CD4-positive, alpha-beta T cell treated with Interleukin-15 for 1 hour (primary cell): ENCODE measurements at regions not wholly inside any gene's neighbourhood (a gene's known extent, or its start where the extent isn't known, plus 50 kb on each side); places are given as distances from the start of the nearest gene placed in this dataset.

Experiments used
- DNase-seq: peaks from one replicate; pipeline ENCODE4 v3.0.0-alpha.2; 2020

DNA sequence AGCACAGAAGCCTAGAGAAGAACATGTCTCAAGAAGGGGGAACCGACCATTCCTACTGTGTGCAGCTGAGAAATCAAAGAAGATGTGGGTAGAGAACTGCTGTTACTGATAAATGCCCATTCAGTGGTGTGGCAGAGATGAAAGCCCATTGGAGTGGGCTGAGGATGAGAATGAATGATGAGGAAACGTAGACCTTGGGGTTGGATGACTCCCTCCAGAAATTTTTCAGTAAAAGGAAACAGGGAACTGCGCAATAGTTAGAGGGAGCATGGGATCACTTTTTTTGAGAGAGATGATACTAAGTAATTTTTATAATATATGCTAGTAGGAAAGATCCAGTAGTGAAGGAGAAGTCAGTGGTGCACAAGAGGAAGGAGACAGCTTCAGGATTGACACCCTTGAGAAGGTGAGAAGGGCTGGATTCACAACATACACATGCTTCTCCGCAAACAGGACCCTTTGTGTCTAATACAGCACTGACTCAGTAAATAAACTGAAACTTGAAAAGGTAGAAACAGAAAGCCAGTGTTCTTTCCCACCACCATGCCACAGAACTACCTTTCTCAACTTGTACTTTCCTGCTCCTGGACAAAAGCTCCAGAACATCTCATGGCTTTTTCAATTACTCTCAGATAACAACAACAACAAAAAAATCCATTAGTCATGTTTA is 104.7 kb upstream of the IL6 start:
- no peak for DNase-seq

DNA sequence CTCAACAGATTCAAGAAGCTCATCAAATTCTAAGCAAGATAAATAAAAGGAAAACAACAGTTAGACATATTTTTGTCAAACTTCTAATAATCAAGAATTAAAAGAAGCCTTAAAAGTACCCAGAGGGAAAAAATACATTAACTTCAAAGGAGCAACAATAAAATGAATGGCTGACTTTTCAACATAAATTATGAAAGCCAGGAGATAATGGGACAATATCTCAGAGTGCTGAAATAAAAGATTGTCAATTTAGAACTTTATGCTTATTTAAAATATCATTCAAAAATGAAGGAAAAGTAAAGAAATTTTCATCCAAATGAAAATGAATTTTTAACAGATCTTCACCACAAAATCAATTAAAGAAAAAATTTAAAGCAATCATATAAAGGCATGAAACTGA is 108.5 kb upstream of the IL6 start:
- no peak for DNase-seq

DNA sequence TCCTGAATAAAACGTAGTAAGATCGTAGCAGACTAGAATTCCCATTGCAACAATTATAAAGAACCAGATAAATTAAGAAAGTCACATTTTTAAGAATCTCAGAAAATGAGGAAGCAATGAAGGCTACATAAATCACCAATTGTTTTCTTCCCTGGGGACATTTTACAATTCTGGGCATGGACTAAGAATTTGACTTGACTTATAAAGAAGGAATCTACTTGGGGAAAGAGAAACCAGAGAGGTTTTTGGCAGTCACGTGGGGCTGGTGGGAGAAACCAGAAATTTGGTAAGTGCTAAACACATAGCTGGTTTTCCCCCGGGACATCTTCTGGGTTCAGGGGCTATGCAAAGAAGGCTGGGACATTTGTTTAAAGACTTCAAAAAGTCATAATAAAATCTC is 109.8 kb upstream of the IL6 start:
- no peak for DNase-seq

DNA sequence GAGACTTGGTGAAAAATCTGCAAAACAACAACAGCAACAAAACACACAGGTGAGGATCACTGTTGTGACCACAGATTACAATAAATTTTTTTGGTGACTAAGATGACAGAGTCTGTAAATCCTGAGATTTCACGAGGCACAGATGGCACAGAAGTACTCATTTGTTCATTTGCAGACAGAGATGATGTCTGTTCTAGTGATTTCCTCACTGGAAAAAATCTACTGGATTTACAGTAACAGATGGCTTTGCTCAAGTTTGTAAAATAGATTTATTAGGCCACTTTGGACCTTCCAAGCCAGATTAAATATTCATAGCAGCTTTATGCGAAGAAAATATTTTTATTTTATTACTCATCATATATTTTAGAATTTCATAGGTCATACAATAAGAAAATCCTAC is 113.5 kb upstream of the IL6 start:
- no peak for DNase-seq

DNA sequence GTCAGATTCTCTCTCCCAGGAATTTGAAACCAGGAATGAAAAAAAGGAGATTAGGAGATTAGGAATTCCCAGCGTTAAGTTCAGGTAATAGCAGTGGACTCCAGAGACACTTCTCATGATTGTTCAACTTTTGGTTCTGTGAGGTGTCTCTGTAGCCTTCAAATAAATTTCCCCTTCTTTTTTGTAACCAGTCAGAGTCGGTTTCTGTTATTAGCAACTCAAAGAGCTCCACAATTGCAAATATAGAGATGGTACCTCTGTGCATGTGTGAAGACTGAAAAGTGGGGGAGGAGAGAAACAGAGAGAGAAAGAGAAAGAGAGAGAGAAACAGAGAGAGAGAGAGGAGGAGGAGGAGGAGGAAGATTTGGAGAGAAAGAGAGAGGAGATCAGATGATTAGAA is 112.8 kb upstream of the STEAP1B start:
- no peak for DNase-seq

DNA sequence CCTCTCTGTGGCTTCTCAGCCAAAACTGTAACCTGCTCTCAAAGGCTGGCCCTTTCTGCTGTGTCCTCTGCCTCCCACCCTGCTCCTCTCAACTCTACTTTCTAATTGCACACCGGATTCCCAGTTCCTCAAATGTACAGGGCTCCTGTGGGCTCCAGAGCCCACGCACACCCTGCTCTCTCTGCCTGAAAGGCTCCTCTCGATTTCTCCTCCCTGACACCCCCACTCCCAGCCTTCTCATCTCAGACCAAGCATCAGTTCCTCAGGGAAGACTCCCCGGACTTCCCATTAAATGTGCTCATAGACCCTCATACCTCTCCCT is 111.7 kb upstream of the STEAP1B start:
- DNase-seq = no peak

DNA sequence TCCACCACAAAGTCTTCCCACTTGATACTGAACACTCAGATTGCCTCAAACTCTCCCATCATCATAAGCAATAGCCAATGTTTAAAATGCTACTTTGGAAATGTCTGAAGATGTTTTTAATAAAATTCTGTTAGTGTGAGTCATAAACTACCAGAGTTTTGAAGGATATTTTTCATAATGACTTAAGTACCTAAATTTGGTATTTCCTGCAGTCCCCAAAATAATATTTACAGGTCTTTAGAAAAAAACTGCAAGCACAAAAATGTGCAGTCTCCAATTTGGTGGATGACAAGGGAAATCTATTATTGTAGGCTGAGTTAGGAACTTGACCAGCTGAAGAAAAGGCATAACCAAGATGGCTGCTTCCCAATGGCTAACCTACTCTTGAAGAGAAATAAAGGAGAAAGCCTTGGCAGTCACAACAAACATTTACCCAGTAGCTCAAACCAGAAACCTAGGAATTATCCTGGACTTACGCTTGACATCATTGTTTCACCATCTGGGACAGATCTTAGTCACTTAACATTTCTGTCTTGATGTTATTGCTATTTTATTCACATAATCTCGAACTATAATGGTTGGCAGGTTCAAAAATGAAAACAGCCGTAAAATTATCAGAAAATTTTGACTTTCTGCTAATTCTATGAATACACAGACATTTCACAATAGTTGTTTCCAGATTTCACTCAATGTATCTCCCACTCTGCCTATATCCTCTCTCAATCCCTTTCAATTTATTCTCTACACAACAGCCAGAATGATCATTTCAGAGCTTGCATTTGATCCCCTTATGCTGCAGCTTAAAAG is 111.2 kb upstream of the STEAP1B start:
- DNase-seq = no peak

DNA sequence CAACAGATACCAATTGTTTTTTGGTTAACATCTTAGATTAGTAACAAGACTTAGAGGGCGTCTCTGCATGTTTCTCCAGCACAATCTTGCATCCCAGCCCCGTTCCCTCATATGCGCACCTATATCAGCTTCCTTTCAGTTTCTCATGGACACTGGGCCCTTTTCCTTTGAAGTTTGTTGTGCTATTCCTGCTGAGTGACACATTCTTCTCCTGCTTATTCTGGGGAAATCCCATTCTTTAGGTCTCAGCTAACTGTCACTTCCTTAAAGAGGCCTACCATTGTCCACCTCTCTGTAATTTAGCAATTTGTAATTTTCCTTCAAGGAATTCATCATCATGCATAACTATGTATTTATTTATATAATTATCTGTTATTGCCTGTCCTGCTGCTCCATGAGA is 110.3 kb upstream of the STEAP1B start:
- no peak for DNase-seq

DNA sequence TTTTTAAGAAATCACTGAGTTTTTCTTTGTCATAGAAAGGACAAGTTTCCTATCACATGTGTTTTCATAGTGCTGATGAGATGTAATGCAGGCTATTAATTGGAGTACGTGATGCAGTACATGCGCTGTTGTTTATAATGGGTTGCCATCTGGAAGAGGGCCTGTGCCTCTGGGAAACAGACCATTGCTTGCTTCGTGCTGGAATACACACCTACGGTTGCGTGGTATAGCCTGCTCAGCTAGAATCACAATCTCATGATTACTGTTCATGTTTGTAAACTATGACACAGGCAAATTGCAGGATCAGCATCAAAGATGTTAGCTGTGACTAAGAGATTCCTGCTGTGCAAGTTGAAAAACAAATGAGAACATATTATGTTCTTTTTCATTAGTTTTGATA is 107.2 kb upstream of the STEAP1B start:
- DNase-seq = no peak

DNA sequence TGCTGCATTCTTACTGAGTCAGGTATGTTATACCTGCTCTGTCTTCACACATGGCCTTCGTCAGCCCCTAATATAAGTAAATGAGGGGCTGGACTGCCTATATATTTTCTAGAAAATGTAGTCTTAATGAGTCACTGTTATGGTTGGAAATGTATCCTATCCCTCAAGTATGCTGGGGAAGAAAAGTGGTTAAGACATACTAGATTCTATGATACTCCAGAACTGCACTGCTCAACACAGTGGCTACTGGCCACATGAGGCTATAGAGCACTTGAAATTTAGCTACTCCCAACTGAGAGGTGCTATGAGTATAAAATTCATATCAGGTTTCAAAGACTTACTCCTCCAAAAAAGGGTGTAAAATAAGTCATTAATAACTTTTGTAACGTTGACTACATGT is 104.3 kb upstream of the STEAP1B start:
- DNase-seq = no peak

DNA sequence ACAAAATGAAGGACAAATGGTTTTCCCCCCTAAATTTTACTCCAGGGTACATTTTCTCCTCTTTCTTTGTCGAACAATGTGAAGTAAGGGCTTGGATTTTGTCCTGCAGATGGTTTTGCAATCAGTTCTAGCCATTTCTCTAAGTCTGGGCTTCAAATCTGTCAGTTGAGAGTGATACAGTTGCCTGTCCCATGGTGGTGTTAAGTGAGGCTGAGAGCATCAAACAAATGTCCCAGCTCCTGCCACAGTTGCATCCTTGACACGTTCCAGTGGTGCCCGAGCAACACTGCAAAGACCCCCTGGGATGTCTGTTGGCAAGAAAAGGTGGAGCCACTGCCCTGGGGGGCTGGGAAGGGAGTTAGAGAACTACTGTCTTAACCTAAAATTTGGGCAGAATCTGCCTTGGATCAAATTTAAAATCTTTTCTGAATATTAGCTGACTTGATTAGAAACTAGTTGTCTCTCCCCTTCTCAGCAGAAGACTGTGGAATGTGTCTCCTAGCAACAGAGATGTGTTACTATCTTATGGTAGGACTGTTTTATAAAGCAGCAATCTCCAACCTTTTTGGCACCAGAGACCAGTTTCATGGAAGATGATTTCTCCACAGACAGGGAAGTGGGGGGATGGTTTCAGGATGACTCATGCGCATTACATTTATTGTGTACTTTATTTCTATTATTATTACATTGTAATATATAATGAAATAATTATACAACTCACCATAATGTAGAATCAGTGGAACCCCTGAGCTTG is 102.0 kb upstream of the STEAP1B start:
- DNase-seq = no peak

DNA sequence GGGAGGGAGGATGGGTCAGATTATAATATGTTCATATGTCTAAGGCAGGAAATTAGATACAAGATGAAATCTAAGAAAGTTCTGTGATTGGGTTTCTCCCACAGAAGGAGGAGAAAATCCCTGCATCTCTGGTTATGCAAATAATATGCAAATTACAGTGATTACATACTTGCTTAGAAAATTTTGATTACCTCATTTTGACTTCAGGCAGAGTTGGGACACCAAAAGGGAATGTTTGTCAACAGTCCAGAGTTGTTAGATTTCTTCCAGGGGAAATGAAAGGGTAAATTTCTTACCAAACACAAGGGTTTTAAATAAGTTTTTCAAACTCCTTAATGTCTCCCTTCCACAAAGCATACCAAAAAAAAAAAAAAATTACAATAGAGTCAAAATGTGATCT is 101.4 kb upstream of the STEAP1B start:
- no peak for DNase-seq

DNA sequence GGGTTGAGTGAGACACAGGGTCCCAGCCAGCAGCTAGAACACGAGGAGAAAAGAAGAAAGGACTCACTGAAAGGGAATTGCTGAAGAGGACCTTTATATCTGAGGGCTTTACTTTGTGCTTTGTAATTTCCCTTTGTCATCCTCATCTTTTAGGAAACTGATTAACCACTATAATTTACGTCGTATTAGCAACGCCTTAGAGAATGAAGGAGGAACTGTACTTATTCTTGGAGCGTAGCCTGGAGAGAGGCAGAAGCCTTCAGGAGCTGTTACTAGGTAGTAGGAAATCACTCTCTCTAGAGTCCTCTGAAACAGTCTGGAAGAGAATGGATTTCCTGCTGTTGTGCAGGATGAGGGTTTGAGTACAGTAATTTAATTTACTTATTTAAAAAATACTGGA is 101.0 kb upstream of the STEAP1B start:
- DNase-seq = no peak

DNA sequence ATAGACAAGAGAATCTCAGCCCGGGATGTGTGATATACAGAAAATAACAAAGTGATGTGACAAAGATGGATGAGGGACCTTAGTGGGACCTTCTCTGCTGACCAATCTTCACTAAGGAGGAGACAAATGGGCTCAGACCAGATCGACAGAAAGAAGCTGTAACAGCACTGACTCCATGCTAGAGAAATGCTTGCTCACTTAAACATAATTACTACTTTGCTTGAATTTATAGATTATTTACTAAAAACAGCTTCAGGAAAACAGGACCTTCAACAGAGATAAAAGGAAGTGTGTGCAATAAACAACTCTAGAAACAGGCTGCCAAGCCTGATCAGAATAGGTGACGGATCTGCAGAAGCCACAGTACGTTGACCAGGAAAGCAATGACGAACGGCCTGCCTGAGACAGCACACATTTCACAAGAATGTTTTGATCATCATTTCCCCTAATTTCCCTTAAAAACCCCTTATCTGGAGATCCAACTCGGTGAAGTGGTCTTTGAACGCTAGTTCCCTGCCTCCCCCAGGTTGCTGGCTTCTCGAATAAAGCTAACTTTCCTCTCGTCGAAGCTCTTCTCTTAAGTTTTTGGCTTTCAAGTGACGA is 98.4 kb upstream of the STEAP1B start:
- DNase-seq = no peak

DNA sequence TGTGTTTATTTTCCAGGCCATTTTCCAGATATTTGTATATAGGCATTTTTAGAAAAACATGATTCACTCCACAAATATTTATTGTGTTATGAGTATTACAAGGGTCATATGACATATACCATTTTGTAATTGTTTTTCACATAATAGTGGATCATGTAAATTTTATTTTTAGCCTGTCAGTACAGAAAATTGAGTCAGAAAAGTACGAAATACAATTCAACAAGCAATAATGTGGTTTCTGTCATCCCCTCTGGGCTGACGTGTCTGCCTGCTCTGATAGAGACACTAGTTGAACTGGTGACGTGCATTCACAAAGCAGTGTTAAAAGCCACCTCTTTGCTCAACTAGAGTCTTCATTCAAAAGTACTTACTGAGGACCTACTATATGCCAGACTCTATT is 97.9 kb upstream of the STEAP1B start:
- no peak for DNase-seq

DNA sequence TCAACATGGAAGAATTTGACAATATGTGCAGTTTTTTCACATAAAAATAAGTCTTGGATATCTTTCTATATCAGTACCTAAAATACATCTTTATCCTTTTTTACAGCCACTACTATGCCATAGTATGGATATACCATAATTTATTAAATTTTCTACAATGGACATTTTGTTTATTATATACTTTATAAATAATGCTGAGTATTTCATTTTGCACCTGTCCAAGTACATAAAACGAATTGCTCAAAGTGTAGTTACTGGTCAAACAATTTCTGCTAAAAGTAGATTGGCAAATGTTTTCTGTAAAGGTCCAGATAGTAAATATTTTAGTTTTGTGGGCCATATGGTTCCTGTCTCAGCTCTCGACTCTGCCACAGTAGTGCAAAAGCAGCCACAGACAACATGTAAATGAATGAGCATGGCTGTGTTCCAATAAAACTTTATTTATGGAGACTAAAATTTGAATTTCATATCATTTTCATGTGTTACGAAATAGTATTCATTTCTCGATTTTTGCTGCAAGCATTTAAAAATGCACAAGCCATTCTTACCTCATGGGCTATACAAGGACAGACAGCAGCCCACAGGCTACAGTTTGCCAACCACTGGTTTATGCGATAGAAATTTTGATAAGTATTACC is 96.9 kb upstream of the STEAP1B start:
- no peak for DNase-seq

DNA sequence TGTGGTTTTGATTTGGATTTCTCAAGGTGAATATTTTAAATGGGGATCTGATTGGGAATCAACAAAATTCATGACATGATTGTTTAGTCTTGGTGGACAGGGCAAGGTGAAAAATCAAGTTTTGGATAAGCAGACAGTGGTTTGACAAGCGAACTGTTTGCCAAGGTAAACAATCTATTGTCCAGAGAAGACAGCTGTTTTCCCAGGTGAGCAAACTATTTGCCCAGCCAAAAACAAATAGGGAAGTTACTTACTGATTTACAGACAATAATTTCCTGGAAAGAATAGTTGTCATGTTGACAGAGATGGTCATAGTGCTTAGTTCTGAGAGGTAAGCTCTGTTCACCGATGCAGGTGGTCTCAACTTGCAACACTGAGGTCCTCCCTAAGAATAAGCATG is 94.0 kb upstream of the STEAP1B start:
- no peak for DNase-seq

DNA sequence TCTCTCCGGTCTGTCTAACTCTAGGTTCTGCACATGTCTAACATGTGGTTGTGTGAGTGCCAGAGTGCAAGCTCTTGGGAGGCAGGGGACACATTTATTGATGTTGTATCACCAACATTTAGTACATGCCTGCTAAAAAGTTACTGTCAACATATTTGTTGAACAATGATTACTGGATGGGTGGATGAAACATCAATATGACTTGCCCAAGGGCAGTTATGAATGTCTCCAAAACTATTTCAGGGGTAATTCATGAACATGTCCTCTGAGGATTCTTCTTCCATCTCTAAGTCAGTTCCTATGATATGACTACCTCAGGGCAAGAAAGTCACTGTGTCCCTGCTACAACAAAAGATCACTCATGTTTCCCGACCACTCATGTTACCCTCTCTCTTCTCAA is 91.3 kb upstream of the STEAP1B start:
- DNase-seq = no peak

DNA sequence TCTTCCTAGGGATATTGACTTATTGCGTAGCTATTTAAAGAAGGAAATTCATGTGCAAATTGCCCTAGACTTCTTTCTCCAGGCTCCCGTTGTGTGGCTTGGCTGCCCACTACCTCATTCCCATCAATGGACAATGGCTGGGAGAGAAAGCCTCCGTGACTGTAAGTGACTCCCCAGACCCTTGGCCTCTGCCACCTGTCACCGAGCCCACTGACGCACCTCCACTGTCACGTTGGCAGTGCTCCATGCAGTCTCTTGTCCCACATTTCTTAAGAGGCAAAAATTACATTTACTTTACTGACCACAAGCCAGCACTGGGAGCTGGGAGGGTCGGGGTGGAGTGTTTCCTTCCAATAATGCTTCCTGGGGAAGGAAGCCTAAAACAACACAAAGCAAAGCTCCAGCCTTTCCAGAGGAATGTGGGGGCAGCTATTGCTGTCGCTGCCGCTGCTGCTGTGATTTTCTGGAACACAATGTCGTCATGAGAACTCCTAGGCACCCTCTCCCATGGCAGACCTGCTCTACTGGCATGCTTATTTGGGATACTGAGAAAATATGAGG is 89.7 kb upstream of the STEAP1B start:
- no peak for DNase-seq

DNA sequence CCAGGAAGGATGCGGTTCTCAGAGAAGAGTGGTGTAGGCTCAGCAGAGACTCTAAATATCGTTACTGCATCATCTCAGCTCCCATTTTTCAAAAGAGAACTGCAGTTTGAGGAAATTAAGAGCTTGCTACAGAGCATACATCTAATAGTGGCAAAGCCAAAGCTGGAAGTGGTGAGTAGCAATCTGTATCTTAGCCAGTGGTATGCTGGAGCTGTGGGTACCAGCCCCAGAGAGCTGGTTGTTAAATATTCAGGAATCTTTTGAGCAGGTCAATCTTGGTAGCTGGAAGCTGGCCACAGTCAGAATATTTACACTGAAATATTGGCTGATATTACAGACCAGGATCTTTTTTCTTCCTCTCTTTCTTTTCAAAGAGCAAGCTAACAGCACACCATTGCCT is 88.4 kb upstream of the STEAP1B start:
- no peak for DNase-seq

DNA sequence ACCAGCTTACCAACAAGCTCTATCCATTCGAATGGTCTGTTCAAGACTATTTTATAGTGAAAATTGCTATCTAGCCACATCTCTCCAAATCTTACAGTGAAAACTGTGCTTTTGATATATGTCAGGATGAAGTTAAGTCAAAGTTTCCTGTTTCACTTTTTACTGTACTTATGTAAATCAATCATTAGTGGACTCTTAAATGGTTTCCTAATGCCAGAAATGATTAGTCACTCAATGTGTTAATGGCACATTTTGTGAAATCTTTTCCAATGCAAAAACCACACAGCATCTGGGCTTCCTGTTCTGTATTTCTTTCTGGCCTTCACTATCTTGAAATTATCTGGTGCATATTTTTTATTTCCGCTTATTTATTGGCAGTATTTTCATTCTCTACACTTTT is 87.3 kb upstream of the STEAP1B start:
- no peak for DNase-seq

DNA sequence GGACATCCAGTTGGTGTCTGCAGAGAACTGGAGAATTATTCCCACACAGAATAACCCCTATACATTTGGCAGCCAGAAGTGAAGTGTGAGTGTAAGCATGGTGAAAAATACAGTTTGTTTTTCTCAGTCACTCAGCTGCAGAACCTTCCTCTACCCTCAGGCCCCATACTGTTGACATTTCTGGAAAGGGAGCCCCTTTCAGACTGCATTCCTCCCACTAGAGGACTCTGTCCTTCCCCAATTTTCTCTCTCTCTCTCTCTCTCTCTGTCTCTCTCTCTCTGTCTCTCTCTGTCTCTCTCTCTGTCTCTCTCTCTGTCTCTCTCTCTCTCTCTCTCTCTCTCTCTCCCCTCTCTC is 86.8 kb upstream of the STEAP1B start:
- DNase-seq = no peak

DNA sequence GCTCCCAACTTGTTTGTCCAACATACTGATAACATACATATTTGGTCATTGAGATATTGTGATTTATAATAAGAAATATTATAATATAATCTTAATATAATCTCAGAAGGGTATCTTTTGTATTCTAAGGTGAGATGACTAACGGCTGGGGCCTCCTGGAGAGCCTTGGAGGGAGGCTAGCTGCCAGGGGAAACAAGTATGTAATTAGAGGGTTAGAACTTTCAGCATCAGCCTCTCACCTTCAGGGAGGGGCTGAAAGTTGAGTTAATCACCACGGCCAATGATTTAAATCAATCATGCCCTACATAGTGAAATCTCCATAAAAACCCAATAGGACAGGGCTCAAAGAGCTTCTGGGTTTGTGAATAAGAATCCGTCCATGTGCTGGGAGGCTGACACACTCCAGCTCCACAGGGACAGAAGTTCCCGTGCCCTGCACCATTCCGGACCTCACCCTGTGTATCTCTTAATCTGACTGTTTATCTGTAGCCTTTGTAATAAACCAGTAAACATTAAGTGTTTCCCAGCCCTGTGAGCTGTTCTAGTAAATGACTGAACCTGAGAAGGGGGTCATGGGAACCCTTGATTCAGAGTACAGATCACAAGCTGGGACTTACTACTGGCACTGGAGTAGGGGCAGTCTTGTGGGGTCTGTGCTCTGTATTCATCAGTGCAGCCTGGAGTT is 86.3 kb upstream of the STEAP1B start:
- no peak for DNase-seq
